ENCODE measurements at regions not wholly inside any gene's neighbourhood (a gene's known extent, or its start where the extent isn't known, plus 50 kb on each side); places are given as distances from the start of the nearest gene placed in this dataset.
"Not testable (repeated sequence)": the region's sequence is repeated elsewhere in the genome, so short reads cannot be mapped to it uniquely, and the experiment has no call there.

GRCh38 chr13:81591528-81592220, 1250.7 kb upstream of the SPRY2 start:
- Histone ChIP-seq H3K36me3 (ENCODE audit: insufficient read depth, low read length) (no peaks in the 10 kb centered on the region), H3K27me3 (ENCODE audit: control insufficient read depth in 1 of 2, insufficient read depth in 2 of 2, low read length in 2 of 2) (no peaks in the 10 kb centered on the region), H3K4me3 (ENCODE audit: low read depth in 1 of 2, low read length in 2 of 2) (no peak overlapping the region), H3K9me3 (ENCODE audit: low read length) (no peaks in the 10 kb centered on the region), H3K27ac (ENCODE audit: low read depth, low read length) (no peak overlapping the region), H3K9ac (ENCODE audit: low read length) (no peak overlapping the region), H3K4me1 (ENCODE audit: insufficient read depth, low read length) (no peaks in the 10 kb centered on the region)

- Histone ChIP-seq H3K4me1 (ENCODE audit: insufficient read depth, low read length) (peaks cover 7% of the 10 kb centered on the region), H3K9me3 (ENCODE audit: low read length) (no peaks in the 10 kb centered on the region), H3K36me3 (ENCODE audit: insufficient read depth, low read length) (no peaks in the 10 kb centered on the region), H3K27me3 (ENCODE audit: control insufficient read depth in 1 of 2, insufficient read depth in 2 of 2, low read length in 2 of 2) (no peaks in the 10 kb centered on the region), H3K4me3 (ENCODE audit: low read depth in 1 of 2, low read length in 2 of 2) (no peak overlapping the region), H3K9ac (ENCODE audit: low read length) (no peak overlapping the region), H3K27ac (ENCODE audit: low read depth, low read length) (no peak overlapping the region)
These were observed 1241.5 kb upstream of the SPRY2 start for GRCh38 chr13:81582381-81582780.

- H3K36me3 ChIP-seq (ENCODE audit: insufficient read depth, low read length) = no peaks in the 10 kb centered on the region
- H3K9ac ChIP-seq (ENCODE audit: low read length) = no peak overlapping the region
- no peaks in the 10 kb centered on the region for H3K4me1 ChIP-seq (ENCODE audit: insufficient read depth, low read length)
- H3K9me3 ChIP-seq (ENCODE audit: low read length) = no peaks in the 10 kb centered on the region
- no peaks in the 10 kb centered on the region for H3K27me3 ChIP-seq (ENCODE audit: control insufficient read depth in 1 of 2, insufficient read depth in 2 of 2, low read length in 2 of 2)
- no peak overlapping the region for H3K27ac ChIP-seq (ENCODE audit: low read depth, low read length)
- no peak overlapping the region for H3K4me3 ChIP-seq (ENCODE audit: low read depth in 1 of 2, low read length in 2 of 2)
These were observed 1236.8 kb upstream of the SPRY2 start for GRCh38 chr13:81577601-81578195.

- no peaks in the 10 kb centered on the region for H3K9me3 ChIP-seq (ENCODE audit: low read length)
- H3K27ac ChIP-seq (ENCODE audit: low read depth, low read length) = no peak overlapping the region
- H3K36me3 ChIP-seq (ENCODE audit: insufficient read depth, low read length) = no peaks in the 10 kb centered on the region
- H3K9ac ChIP-seq (ENCODE audit: low read length) = no peak overlapping the region
- H3K4me1 ChIP-seq (ENCODE audit: insufficient read depth, low read length) = no peaks in the 10 kb centered on the region
- no peaks in the 10 kb centered on the region for H3K27me3 ChIP-seq (ENCODE audit: control insufficient read depth in 1 of 2, insufficient read depth in 2 of 2, low read length in 2 of 2)
- H3K4me3 ChIP-seq (ENCODE audit: low read depth in 1 of 2, low read length in 2 of 2) = no peak overlapping the region
These were observed 1227.9 kb upstream of the SPRY2 start for GRCh38 chr13:81568824-81569223.

- peaks cover 5% of the 10 kb centered on the region for H3K4me1 ChIP-seq (ENCODE audit: insufficient read depth, low read length)
- no peaks in the 10 kb centered on the region for H3K36me3 ChIP-seq (ENCODE audit: insufficient read depth, low read length)
These were observed 1224.9 kb upstream of the SPRY2 start for GRCh38 chr13:81565849-81566248.

DNA sequence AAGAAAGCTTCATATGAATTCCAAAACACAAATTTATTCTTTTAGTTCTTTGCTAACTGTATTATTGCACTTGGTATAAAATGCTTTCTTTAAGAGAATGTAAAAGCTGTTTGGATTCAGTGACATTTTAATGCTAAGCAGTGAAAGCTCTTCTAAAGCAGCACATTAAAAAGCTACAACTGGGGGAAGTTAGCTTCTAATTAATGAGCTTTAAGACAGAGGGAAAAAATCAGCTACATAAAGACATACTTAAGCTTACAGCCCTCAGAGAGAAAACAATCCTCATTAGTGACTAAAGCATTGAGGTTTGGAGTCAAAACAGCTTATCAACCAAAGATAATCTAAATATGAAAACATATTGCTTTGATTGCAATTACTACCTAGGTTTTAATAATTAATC, 1222.2 kb upstream of the SPRY2 start:
- H3K4me3 ChIP-seq (ENCODE audit: low read depth in 1 of 2, low read length in 2 of 2) = no peak overlapping the region
- no peaks in the 10 kb centered on the region for H3K36me3 ChIP-seq (ENCODE audit: insufficient read depth, low read length)
- H3K4me1 ChIP-seq (ENCODE audit: insufficient read depth, low read length) = peaks cover 5% of the 10 kb centered on the region
- H3K27ac ChIP-seq (ENCODE audit: low read depth, low read length) = no peak overlapping the region
- H3K9ac ChIP-seq (ENCODE audit: low read length) = no peak overlapping the region
- no peaks in the 10 kb centered on the region for H3K9me3 ChIP-seq (ENCODE audit: low read length)
- no peaks in the 10 kb centered on the region for H3K27me3 ChIP-seq (ENCODE audit: control insufficient read depth in 1 of 2, insufficient read depth in 2 of 2, low read length in 2 of 2)

More at GRCh38 chr13:81565849-81566248, 1224.9 kb upstream of the SPRY2 start:
- Histone ChIP-seq H3K9ac (ENCODE audit: low read length) (no peak overlapping the region), H3K27ac (ENCODE audit: low read depth, low read length) (no peak overlapping the region), H3K9me3 (ENCODE audit: low read length) (no peaks in the 10 kb centered on the region), H3K27me3 (ENCODE audit: control insufficient read depth in 1 of 2, insufficient read depth in 2 of 2, low read length in 2 of 2) (no peaks in the 10 kb centered on the region), H3K4me3 (ENCODE audit: low read depth in 1 of 2, low read length in 2 of 2) (no peak overlapping the region)

DNA sequence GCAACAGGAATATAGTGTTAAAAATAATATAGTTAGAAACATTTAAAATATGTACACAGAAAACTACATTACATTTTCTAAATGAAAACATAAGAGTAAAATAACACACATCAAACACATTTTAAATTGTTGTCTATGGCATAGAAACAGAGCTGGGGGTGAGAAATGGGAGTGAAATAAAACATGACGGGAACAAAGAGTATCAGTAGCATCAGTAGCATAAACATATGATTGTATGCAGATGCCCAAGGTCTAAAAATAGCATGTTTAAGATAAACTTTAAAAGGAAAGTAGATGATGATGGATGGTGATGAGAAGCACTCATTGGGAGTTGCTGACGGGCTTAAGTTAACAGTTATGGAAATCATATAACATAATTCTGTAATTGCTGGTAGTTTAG, 1221.7 kb upstream of the SPRY2 start:
- H3K9me3 ChIP-seq (ENCODE audit: low read length) = no peaks in the 10 kb centered on the region
- no peak overlapping the region for H3K4me3 ChIP-seq (ENCODE audit: low read depth in 1 of 2, low read length in 2 of 2)
- no peak overlapping the region for H3K9ac ChIP-seq (ENCODE audit: low read length)
- H3K27me3 ChIP-seq (ENCODE audit: control insufficient read depth in 1 of 2, insufficient read depth in 2 of 2, low read length in 2 of 2) = no peaks in the 10 kb centered on the region
- H3K36me3 ChIP-seq (ENCODE audit: insufficient read depth, low read length) = no peaks in the 10 kb centered on the region
- H3K4me1 ChIP-seq (ENCODE audit: insufficient read depth, low read length) = peaks cover 5% of the 10 kb centered on the region
- no peak overlapping the region for H3K27ac ChIP-seq (ENCODE audit: low read depth, low read length)

DNA sequence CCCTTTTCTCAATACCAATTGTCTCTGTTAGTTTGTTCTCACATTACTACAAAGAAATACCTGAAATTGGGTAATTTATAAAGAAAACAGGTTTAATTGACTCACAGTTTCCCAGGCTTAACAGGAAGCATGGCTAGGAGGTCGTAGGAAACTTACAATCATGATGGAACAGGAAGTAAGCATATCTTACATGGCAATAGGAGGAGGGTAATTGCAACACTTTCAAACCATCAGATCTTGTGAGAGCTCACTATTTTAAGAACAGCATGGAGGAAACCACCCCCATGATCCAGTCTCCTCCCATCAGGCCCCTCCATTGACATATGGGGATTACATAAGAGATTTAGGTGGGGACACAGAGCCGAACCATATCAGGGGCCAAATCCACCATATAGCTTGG, 1210.1 kb upstream of the SPRY2 start:
- H3K4me1 ChIP-seq (ENCODE audit: insufficient read depth, low read length) = no peaks in the 10 kb centered on the region
- no peaks in the 10 kb centered on the region for H3K9me3 ChIP-seq (ENCODE audit: low read length)
- no peak overlapping the region for H3K9ac ChIP-seq (ENCODE audit: low read length)
- H3K27me3 ChIP-seq (ENCODE audit: control insufficient read depth in 1 of 2, insufficient read depth in 2 of 2, low read length in 2 of 2) = no peaks in the 10 kb centered on the region
- H3K27ac ChIP-seq (ENCODE audit: low read depth, low read length) = no peak overlapping the region
- H3K36me3 ChIP-seq (ENCODE audit: insufficient read depth, low read length) = no peaks in the 10 kb centered on the region
- H3K4me3 ChIP-seq (ENCODE audit: low read depth in 1 of 2, low read length in 2 of 2) = no peak overlapping the region

DNA sequence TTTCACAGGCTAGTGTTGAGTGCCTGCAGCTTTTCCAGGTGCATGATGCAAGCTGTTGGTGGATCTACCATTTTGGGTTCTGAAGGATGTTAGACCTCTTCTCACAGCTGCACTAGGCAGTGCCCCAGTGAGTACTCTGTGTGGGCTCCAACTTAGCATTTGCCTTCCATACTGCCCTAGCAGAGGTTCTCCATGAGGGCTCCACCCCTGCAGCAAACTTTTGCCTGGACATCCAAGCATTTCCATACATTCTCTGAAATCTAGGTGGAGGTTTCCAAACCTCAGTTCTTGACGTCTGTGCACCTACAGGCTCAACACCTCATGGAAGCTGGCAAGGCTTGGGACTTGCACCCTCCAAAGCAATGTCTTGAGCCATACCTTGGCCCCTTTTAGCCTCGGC, 1205.4 kb upstream of the SPRY2 start:
- not testable (repeated sequence) for H3K36me3 ChIP-seq (ENCODE audit: insufficient read depth, low read length); H3K9me3 ChIP-seq (ENCODE audit: low read length); H3K4me1 ChIP-seq (ENCODE audit: insufficient read depth, low read length); H3K27ac ChIP-seq (ENCODE audit: low read depth, low read length); H3K27me3 ChIP-seq (ENCODE audit: control insufficient read depth in 1 of 2, insufficient read depth in 2 of 2, low read length in 2 of 2); H3K4me3 ChIP-seq (ENCODE audit: low read depth in 1 of 2, low read length in 2 of 2); H3K9ac ChIP-seq (ENCODE audit: low read length)

GRCh38 chr13:81540777-81541176, 1199.9 kb upstream of the SPRY2 start:
- Histone ChIP-seq H3K36me3 (ENCODE audit: insufficient read depth, low read length) (no peaks in the 10 kb centered on the region), H3K27ac (ENCODE audit: low read depth, low read length) (no peak overlapping the region), H3K4me1 (ENCODE audit: insufficient read depth, low read length) (no peaks in the 10 kb centered on the region), H3K9ac (ENCODE audit: low read length) (no peak overlapping the region), H3K4me3 (ENCODE audit: low read depth in 1 of 2, low read length in 2 of 2) (no peak overlapping the region), H3K9me3 (ENCODE audit: low read length) (no peaks in the 10 kb centered on the region), H3K27me3 (ENCODE audit: control insufficient read depth in 1 of 2, insufficient read depth in 2 of 2, low read length in 2 of 2) (no peaks in the 10 kb centered on the region)

GRCh38 chr13:81539643-81540150, 1198.8 kb upstream of the SPRY2 start:
- H3K4me3 ChIP-seq (ENCODE audit: low read depth in 1 of 2, low read length in 2 of 2) = no peak overlapping the region
- H3K36me3 ChIP-seq (ENCODE audit: insufficient read depth, low read length) = no peaks in the 10 kb centered on the region
- no peak overlapping the region for H3K27ac ChIP-seq (ENCODE audit: low read depth, low read length)
- H3K4me1 ChIP-seq (ENCODE audit: insufficient read depth, low read length) = no peaks in the 10 kb centered on the region
- H3K9me3 ChIP-seq (ENCODE audit: low read length) = no peaks in the 10 kb centered on the region
- H3K27me3 ChIP-seq (ENCODE audit: control insufficient read depth in 1 of 2, insufficient read depth in 2 of 2, low read length in 2 of 2) = no peaks in the 10 kb centered on the region
- no peak overlapping the region for H3K9ac ChIP-seq (ENCODE audit: low read length)

DNA sequence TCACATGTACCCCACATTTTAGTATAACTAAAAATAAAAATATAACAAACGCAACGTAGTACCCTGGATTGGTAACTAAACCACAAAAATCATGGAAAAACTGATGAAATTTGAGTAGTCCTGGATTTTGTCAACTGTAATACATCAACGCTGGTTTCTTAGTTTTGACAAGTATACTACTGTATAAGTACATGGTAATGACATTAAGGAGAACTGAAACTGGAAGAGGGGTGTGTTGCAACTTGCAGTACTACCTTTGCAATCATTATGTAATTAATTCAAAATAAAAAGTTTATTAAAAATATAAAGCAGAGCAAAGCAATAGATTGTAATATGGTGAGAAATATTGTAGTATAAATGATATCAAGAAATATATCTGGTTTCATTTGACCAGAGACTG, 1158.0 kb upstream of the SPRY2 start:
- no peak overlapping the region for H3K9ac ChIP-seq (ENCODE audit: low read length)
- H3K9me3 ChIP-seq (ENCODE audit: low read length) = no peaks in the 10 kb centered on the region
- H3K4me3 ChIP-seq (ENCODE audit: low read depth in 1 of 2, low read length in 2 of 2) = no peak overlapping the region
- no peaks in the 10 kb centered on the region for H3K36me3 ChIP-seq (ENCODE audit: insufficient read depth, low read length)
- no peak overlapping the region for H3K27ac ChIP-seq (ENCODE audit: low read depth, low read length)
- no peaks in the 10 kb centered on the region for H3K27me3 ChIP-seq (ENCODE audit: control insufficient read depth in 1 of 2, insufficient read depth in 2 of 2, low read length in 2 of 2)
- no peaks in the 10 kb centered on the region for H3K4me1 ChIP-seq (ENCODE audit: insufficient read depth, low read length)

Data from muscle layer of colon (tissue), 2 donors.